Natural killer cell (primary cell): ENCODE measurements at regions not wholly inside any gene's neighbourhood (a gene's known extent, or its start where the extent isn't known, plus 50 kb on each side); places are given as distances from the start of the nearest gene placed in this dataset.

Experiments used
- ATAC-seq, 3 donors: fragments of 150-1000 bp in 2 of 3; fragments of 200-7000 bp in 1 of 3; cut with Tn5 transposase; 1 replicate in 1 of 3; 2 replicates in 2 of 3; pipeline ENCODE4 v1.10.0; 2021; ENCODE audit warnings: mild to moderate bottlenecking in 2 of 3, moderate library complexity in 2 of 3
- DNase-seq, 2 donors: peaks; one replicate each; pipeline versions ENCODE4 v3.0.0 to v3.0.0-alpha.2; 2013 to 2021; ENCODE audit warnings: mixed read lengths in 1 of 2
- H3K27ac ChIP-seq: one replicate; pipeline ENCODE4 v1.5.1; 2013; ENCODE audit warnings: mild to moderate bottlenecking, low read length
- H3K27me3 ChIP-seq: one replicate; pipeline ENCODE4 v1.6.1; 2013; ENCODE audit warnings: low read length; ENCODE audit not compliant: control insufficient read depth, insufficient read depth
- H3K36me3 ChIP-seq: one replicate; pipeline ENCODE4 v1.6.1; 2013; ENCODE audit warnings: low read length; ENCODE audit not compliant: control insufficient read depth, insufficient read depth
- H3K4me1 ChIP-seq: one replicate; pipeline ENCODE4 v1.6.1; 2013; ENCODE audit warnings: low read length; ENCODE audit not compliant: control insufficient read depth, insufficient read depth
- H3K4me3 ChIP-seq: one replicate; pipeline ENCODE4 v1.5.1; 2013; ENCODE audit warnings: low read length
- H3K9me3 ChIP-seq: one replicate; pipeline ENCODE4 v1.6.1; 2013; ENCODE audit warnings: low read length; ENCODE audit not compliant: control insufficient read depth, insufficient read depth
- H3K27ac Mint-ChIP-seq, 2 donors: one replicate each; pipeline ENCODE4 v1.8.0; 2022; ENCODE audit warnings: mild to moderate bottlenecking in 2 of 2, mixed read lengths in 2 of 2, moderate library complexity in 1 of 2
- H3K27me3 Mint-ChIP-seq, 2 donors: one replicate each; pipeline ENCODE4 v1.8.0; 2022; ENCODE audit warnings: low read depth in 2 of 2, mixed read lengths in 2 of 2
- H3K36me3 Mint-ChIP-seq: one replicate; pipeline ENCODE4 v1.8.0; 2022; ENCODE audit warnings: mixed read lengths
- H3K4me1 Mint-ChIP-seq, 2 donors: one replicate each; pipeline ENCODE4 v1.8.0; 2022; ENCODE audit warnings: mixed read lengths in 2 of 2
- H3K4me3 Mint-ChIP-seq: one replicate; pipeline ENCODE4 v1.8.0; 2022; ENCODE audit warnings: mild to moderate bottlenecking, moderate library complexity, mixed read lengths
- H3K9me3 Mint-ChIP-seq, 2 donors: one replicate each; pipeline ENCODE4 v1.8.0; 2022; ENCODE audit warnings: mixed read lengths in 2 of 2
- CTCF ChIP-seq: fragments of 200-600 bp; IDR thresholded peaks from one replicate; pipeline ENCODE4 v1.8.0; 2022; ENCODE audit warnings: antibody characterized with exemption
- WGBS: methylation state at CpG from one replicate; pipeline ENCODE4 v1.1.7; 2013; ENCODE audit warnings: missing lambda C conversion rate; ENCODE audit not compliant: insufficient coverage; 5-methylcytosine and 5-hydroxymethylcytosine counted together
- intact Hi-C: fragments of 100-400 bp; cut with micrococcal nuclease; formaldehyde crosslinking; loops from one replicate; pipeline ENCODE4 v1.14.2; 2022

DNA sequence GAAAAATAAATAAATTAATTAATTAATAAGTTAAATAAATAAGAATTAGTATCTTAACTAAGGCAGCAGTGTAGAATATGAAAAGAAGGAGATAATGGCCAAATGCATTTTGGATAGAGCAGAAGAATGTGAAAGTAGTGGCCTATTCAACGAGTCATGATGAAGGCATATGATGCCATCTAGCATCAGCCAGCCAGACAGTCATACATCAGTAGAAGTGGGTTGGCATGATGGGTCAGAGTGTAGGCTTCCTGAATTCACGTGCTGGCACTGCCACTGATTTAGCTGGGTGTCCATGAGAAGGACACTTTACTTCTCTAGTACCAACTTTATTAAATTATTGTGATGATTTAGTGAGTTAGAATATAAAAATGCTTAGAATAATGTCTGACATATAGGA lies 256.1 kb upstream of the ARPP21 start:
- Histone ChIP-seq H3K27me3 (no peaks in the 10 kb centered on the region), H3K9me3 (no peaks in the 10 kb centered on the region), H3K4me3 (no peak overlapping the region), H3K4me1 (no peaks in the 10 kb centered on the region), H3K36me3 (no peaks in the 10 kb centered on the region), H3K27ac (no peak overlapping the region)
- H3K36me3 Mint-ChIP-seq, result peaks cover 15% of the 10 kb centered on the region
- no peak overlapping the region for H3K4me3 Mint-ChIP-seq
- 54% methylated on average over 2 of the region's 2 CpGs for WGBS
- H3K9me3 Mint-ChIP-seq, result peaks cover 15 to 17% of the 10 kb centered on the region in 2 donors
- TF ChIP-seq CTCF, result no peak
- no peak for ATAC-seq
- H3K27me3 Mint-ChIP-seq, result no peaks in the 10 kb centered on the region
- DNase-seq, result no peak
- H3K27ac Mint-ChIP-seq, result no peak overlapping the region
- intact Hi-C loops, result no loop called here
- no peaks in the 10 kb centered on the region for H3K4me1 Mint-ChIP-seq

GRCh38 chr3:35383719-35384555 lies 255.4 kb upstream of the ARPP21 start:
- Mint-ChIP-seq H3K4me3 (no peak overlapping the region), H3K27ac (no peak overlapping the region), H3K9me3 (peaks cover 17% of the 10 kb centered on the region in 2 donors), H3K4me1 (no peaks in the 10 kb centered on the region), H3K36me3 (peaks cover 15% of the 10 kb centered on the region), H3K27me3 (no peaks in the 10 kb centered on the region)
- Histone ChIP-seq H3K9me3 (no peaks in the 10 kb centered on the region), H3K4me3 (no peak overlapping the region), H3K4me1 (no peaks in the 10 kb centered on the region), H3K27ac (no peak overlapping the region), H3K36me3 (no peaks in the 10 kb centered on the region), H3K27me3 (no peaks in the 10 kb centered on the region)
- 74% methylated on average over 8 of the region's 8 CpGs for WGBS
- ATAC-seq, result no peak
- DNase-seq, result no peak
- intact Hi-C loops, result no loop called here
- no peak for TF ChIP-seq CTCF

DNA sequence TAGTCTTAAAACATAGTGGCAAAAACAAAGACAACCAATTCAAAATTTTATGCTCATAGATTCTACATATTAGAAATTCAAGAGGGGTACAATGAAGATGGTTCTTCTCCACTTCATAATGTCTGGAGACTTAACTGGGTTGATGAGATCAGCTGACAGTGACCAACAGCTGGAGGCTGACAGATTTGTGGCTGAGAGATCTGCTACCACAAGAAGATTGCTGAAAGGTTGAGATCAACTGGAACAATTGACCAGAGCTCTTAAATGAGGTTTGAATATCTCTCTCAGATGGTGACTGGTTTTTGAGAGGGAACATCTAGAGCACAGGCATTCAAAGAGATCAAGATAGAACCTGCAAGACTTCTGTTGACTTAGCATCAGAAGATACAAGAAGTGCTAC lies 254.1 kb upstream of the ARPP21 start:
- H3K27ac ChIP-seq, result no peak overlapping the region
- no peak for TF ChIP-seq CTCF
- H3K36me3 Mint-ChIP-seq, result peaks cover 15% of the 10 kb centered on the region
- no peaks in the 10 kb centered on the region for H3K27me3 Mint-ChIP-seq
- H3K9me3 Mint-ChIP-seq, result peaks cover 12 to 13% of the 10 kb centered on the region in 2 donors
- no peaks in the 10 kb centered on the region for H3K36me3 ChIP-seq
- no peaks in the 10 kb centered on the region for H3K27me3 ChIP-seq
- no peak overlapping the region for H3K27ac Mint-ChIP-seq
- no peak overlapping the region for H3K4me3 ChIP-seq
- H3K4me1 Mint-ChIP-seq, result no peaks in the 10 kb centered on the region
- H3K9me3 ChIP-seq, result no peaks in the 10 kb centered on the region
- intact Hi-C loops, result no loop called here
- DNase-seq (no peak), ATAC-seq (no peak)
- no peak overlapping the region for H3K4me3 Mint-ChIP-seq
- no peaks in the 10 kb centered on the region for H3K4me1 ChIP-seq

GRCh38 chr3:35389907-35390306 lies 249.4 kb upstream of the ARPP21 start:
- no peaks in the 10 kb centered on the region for H3K4me1 Mint-ChIP-seq
- H3K27me3 Mint-ChIP-seq, result no peaks in the 10 kb centered on the region
- no peak overlapping the region for H3K4me3 Mint-ChIP-seq
- no peak overlapping the region for H3K27ac Mint-ChIP-seq
- TF ChIP-seq CTCF, result no peak
- intact Hi-C loops, result no loop called here
- H3K9me3 Mint-ChIP-seq, result peaks cover 12% of the 10 kb centered on the region in 2 donors
- 61% methylated on average over 2 of the region's 2 CpGs for WGBS
- Histone ChIP-seq H3K36me3 (no peaks in the 10 kb centered on the region), H3K9me3 (peaks cover 23% of the 10 kb centered on the region), H3K4me1 (no peaks in the 10 kb centered on the region), H3K27ac (no peak overlapping the region), H3K4me3 (no peak overlapping the region), H3K27me3 (no peaks in the 10 kb centered on the region)
- ATAC-seq (no peak), DNase-seq (no peak)
- H3K36me3 Mint-ChIP-seq, result no peaks in the 10 kb centered on the region
